ENCODE measurements at regions not wholly inside any gene's neighbourhood (a gene's known extent, or its start where the extent isn't known, plus 50 kb on each side); places are given as distances from the start of the nearest gene placed in this dataset.

- in situ Hi-C loops (cut with HindIII; ENCODE audit: low pct_unique_long_range_greater_than_20kb, low sequenced_read_pairs) = no loop called here
- no peak for DNase-seq (ENCODE audit: low read depth, low spot score)
Observed at GRCh38 chr1:59041646-59042277, 255.1 kb upstream of the FGGY start.

GRCh38 chr1:59043796-59044195, 253.1 kb upstream of the FGGY start:
- in situ Hi-C loops (cut with HindIII; ENCODE audit: low pct_unique_long_range_greater_than_20kb, low sequenced_read_pairs) = no loop called here
- no peak for DNase-seq (ENCODE audit: low read depth, low spot score)

GRCh38 chr1:59044535-59045121, 252.3 kb upstream of the FGGY start:
- in situ Hi-C loops (cut with HindIII; ENCODE audit: low pct_unique_long_range_greater_than_20kb, low sequenced_read_pairs) = no loop called here
- no peak for DNase-seq (ENCODE audit: low read depth, low spot score)

- in situ Hi-C loops (cut with HindIII; ENCODE audit: low pct_unique_long_range_greater_than_20kb, low sequenced_read_pairs) = no loop called here
- DNase-seq (ENCODE audit: low read depth, low spot score) = no peak
Observed at GRCh38 chr1:59045137-59045536, 251.8 kb upstream of the FGGY start.

GRCh38 chr1:59045636-59046035, 251.3 kb upstream of the FGGY start:
- no peak for DNase-seq (ENCODE audit: low read depth, low spot score)
- in situ Hi-C loops (cut with HindIII; ENCODE audit: low pct_unique_long_range_greater_than_20kb, low sequenced_read_pairs) = no loop called here

GRCh38 chr1:59046134-59046533, 250.8 kb upstream of the FGGY start:
- in situ Hi-C loops (cut with HindIII; ENCODE audit: low pct_unique_long_range_greater_than_20kb, low sequenced_read_pairs) = no loop called here
- no peak for DNase-seq (ENCODE audit: low read depth, low spot score)

GRCh38 chr1:59046730-59047157, 250.2 kb upstream of the FGGY start:
- DNase-seq (ENCODE audit: low read depth, low spot score) = no peak
- in situ Hi-C loops (cut with HindIII; ENCODE audit: low pct_unique_long_range_greater_than_20kb, low sequenced_read_pairs) = no loop called here

GRCh38 chr1:59051007-59051406, 245.9 kb upstream of the FGGY start:
- in situ Hi-C loops (cut with HindIII; ENCODE audit: low pct_unique_long_range_greater_than_20kb, low sequenced_read_pairs) = no loop called here
- DNase-seq (ENCODE audit: low read depth, low spot score) = no peak

GRCh38 chr1:59052166-59052590, 244.7 kb upstream of the FGGY start:
- in situ Hi-C loops (cut with HindIII; ENCODE audit: low pct_unique_long_range_greater_than_20kb, low sequenced_read_pairs) = no loop called here

GRCh38 chr1:59054172-59054571, 242.7 kb upstream of the FGGY start:
- no peak for DNase-seq (ENCODE audit: low read depth, low spot score)
- in situ Hi-C loops (cut with HindIII; ENCODE audit: low pct_unique_long_range_greater_than_20kb, low sequenced_read_pairs) = no loop called here

More at GRCh38 chr1:59052166-59052590, 244.7 kb upstream of the FGGY start:
- DNase-seq (ENCODE audit: low read depth, low spot score) = no peak

- no peak for DNase-seq (ENCODE audit: low read depth, low spot score)
- in situ Hi-C loops (cut with HindIII; ENCODE audit: low pct_unique_long_range_greater_than_20kb, low sequenced_read_pairs) = no loop called here
Observed at GRCh38 chr1:59055908-59056719, 240.8 kb upstream of the FGGY start.

GRCh38 chr1:59057211-59057694, 239.6 kb upstream of the FGGY start:
- DNase-seq (ENCODE audit: low read depth, low spot score) = peak; percentile 5
- in situ Hi-C loops (cut with HindIII; ENCODE audit: low pct_unique_long_range_greater_than_20kb, low sequenced_read_pairs) = no loop called here

GRCh38 chr1:59057796-59058195, 239.1 kb upstream of the FGGY start:
- in situ Hi-C loops (cut with HindIII; ENCODE audit: low pct_unique_long_range_greater_than_20kb, low sequenced_read_pairs) = no loop called here
- no peak for DNase-seq (ENCODE audit: low read depth, low spot score)

GRCh38 chr1:59058665-59059439, 238.0 kb upstream of the FGGY start:
- in situ Hi-C loops (cut with HindIII; ENCODE audit: low pct_unique_long_range_greater_than_20kb, low sequenced_read_pairs) = no loop called here

GRCh38 chr1:59061876-59062275, 235.0 kb upstream of the FGGY start:
- in situ Hi-C loops (cut with HindIII; ENCODE audit: low pct_unique_long_range_greater_than_20kb, low sequenced_read_pairs) = no loop called here
- peak; percentile 40 for DNase-seq (ENCODE audit: low read depth, low spot score)

More at GRCh38 chr1:59058665-59059439, 238.0 kb upstream of the FGGY start:
- no peak for DNase-seq (ENCODE audit: low read depth, low spot score)

- DNase-seq (ENCODE audit: low read depth, low spot score) = no peak
- in situ Hi-C loops (cut with HindIII; ENCODE audit: low pct_unique_long_range_greater_than_20kb, low sequenced_read_pairs) = no loop called here
Observed at GRCh38 chr1:59062743-59063142, 234.2 kb upstream of the FGGY start.

- DNase-seq (ENCODE audit: low read depth, low spot score) = no peak
- in situ Hi-C loops (cut with HindIII; ENCODE audit: low pct_unique_long_range_greater_than_20kb, low sequenced_read_pairs) = no loop called here
Observed at GRCh38 chr1:59063501-59063900, 233.4 kb upstream of the FGGY start.

- DNase-seq (ENCODE audit: low read depth, low spot score) = no peak
- in situ Hi-C loops (cut with HindIII; ENCODE audit: low pct_unique_long_range_greater_than_20kb, low sequenced_read_pairs) = no loop called here
Observed at GRCh38 chr1:59064592-59064991, 232.3 kb upstream of the FGGY start.
